ENCODE measurements at regions not wholly inside any gene's neighbourhood (a gene's known extent, or its start where the extent isn't known, plus 50 kb on each side); places are given as distances from the start of the nearest gene placed in this dataset.
"Not testable (repeated sequence)": the region's sequence is repeated elsewhere in the genome, so short reads cannot be mapped to it uniquely, and the experiment has no call there.

GRCh38 chr10:81248886-81249285 lies 626.1 kb upstream of the NRG3 start:
- Histone ChIP-seq H3K9me3 (no peaks in the 10 kb centered on the region), H3K27ac (no peak overlapping the region), H3K36me3 (no peaks in the 10 kb centered on the region), H3K4me3 (no peak overlapping the region), H3K4me1 (no peaks in the 10 kb centered on the region), H3K27me3 (no peaks in the 10 kb centered on the region)
- 30% methylated on average over 3 of the region's 3 CpGs for WGBS
- no peak for DNase-seq (ENCODE audit: low spot score in 2 of 2)
- TF ChIP-seq POLR2A (IDR thresholded peaks at IDR 0.05) (no peak), CTCF (IDR thresholded peaks at IDR 0.05) (no peak), EP300 (IDR thresholded peaks at IDR 0.05) (no peak), POLR2AphosphoS5 (IDR thresholded peaks at IDR 0.05) (no peak)

DNA sequence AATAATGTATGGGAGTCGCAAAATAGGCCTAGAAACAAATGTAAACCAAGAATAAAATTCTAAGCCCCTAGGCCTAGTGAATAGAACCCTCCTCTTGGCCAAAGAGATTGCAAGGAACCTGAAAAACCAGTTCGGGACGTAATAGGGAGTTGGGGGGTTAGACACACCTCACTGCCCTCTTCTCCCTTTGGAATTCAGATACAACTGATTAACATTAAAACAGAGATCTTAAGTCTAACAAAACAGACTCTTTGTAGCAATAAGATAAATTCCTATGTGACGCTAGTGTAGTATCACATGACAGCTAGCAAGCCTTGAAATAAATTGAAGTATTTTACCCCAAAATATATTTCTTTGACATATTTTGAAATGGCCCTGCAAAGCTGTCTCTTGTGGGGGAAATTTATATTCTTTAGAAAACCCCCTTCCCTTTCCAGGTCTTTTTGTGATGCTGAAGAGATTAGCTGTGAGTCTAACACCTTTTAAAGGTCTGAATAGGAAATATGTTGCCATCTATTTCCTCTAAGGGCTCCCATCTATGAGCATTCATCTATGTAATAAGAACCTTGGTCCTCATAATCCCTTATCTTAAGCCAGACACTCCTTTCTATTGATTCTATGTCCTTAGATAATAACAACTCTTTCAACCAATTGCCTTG lies 623.4 kb upstream of the NRG3 start:
- Histone ChIP-seq H3K36me3 (no peaks in the 10 kb centered on the region), H3K9me3 (no peaks in the 10 kb centered on the region), H3K27me3 (no peaks in the 10 kb centered on the region), H3K27ac (no peak overlapping the region), H3K4me1 (no peaks in the 10 kb centered on the region), H3K4me3 (no peak overlapping the region)
- 42% methylated on average over 4 of the region's 4 CpGs for WGBS
- TF ChIP-seq EP300 (IDR thresholded peaks at IDR 0.05) (no peak), CTCF (IDR thresholded peaks at IDR 0.05) (no peak), POLR2A (IDR thresholded peaks at IDR 0.05) (no peak), POLR2AphosphoS5 (IDR thresholded peaks at IDR 0.05) (no peak)
- no peak for DNase-seq (ENCODE audit: low spot score in 2 of 2)

DNA sequence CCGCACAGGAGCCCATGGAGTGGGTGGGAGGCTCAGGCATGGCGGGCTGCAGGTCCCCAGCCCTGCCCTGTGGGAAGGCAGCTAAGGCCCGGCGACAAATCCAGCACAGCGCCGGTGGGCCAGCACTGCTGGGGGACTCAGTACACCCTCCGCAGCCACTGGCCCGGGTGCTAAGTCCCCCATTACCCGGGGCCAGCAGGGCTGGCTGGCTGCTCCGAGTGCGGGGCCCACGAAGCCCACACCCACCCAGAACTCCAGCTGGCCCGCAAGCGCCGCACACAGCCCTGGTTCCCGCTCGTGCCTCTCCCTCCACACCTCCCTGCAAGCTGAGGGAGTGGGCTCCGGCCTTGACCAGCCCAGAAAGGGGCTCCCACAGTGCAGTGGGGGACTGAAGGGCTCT lies 610.0 kb upstream of the NRG3 start:
- DNase-seq (ENCODE audit: low spot score in 2 of 2); H3K27ac ChIP-seq; H3K36me3 ChIP-seq; H3K4me3 ChIP-seq; H3K9me3 ChIP-seq; H3K27me3 ChIP-seq; H3K4me1 ChIP-seq: not testable (repeated sequence)
- WGBS = 71% methylated on average over 8 of the region's 18 CpGs

DNA sequence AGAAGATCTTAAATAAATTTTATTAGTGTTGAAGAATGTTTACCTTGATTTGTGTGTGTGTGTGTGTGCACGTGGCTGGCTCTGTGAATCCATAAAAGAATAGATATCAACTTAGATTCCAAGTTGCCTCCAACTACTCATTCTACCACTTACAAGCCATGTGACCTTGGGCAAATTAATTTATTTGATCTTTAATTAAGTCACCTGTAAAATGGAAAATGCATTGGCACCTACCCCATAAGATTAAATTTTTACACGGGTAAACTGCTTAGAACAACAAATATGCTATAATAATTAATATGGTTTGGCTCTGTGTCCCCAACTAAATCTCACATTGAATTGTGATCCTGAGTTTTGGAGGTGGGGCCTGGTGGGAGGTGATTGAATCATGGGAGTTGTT lies 604.9 kb upstream of the NRG3 start:
- H3K27ac ChIP-seq = no peak overlapping the region
- H3K27me3 ChIP-seq = no peaks in the 10 kb centered on the region
- H3K9me3 ChIP-seq = no peaks in the 10 kb centered on the region
- no peaks in the 10 kb centered on the region for H3K4me1 ChIP-seq
- 68% methylated on average over 2 of the region's 2 CpGs for whole genome bisulfite sequencing
- no peak overlapping the region for H3K4me3 ChIP-seq
- no peaks in the 10 kb centered on the region for H3K36me3 ChIP-seq
- no peak for TF ChIP-seq POLR2A (IDR thresholded peaks at IDR 0.05)
- no peak for TF ChIP-seq CTCF (IDR thresholded peaks at IDR 0.05)
- TF ChIP-seq EP300 (IDR thresholded peaks at IDR 0.05) = no peak
- no peak for TF ChIP-seq POLR2AphosphoS5 (IDR thresholded peaks at IDR 0.05)
- DNase-seq (ENCODE audit: low spot score in 2 of 2) = no peak

DNA sequence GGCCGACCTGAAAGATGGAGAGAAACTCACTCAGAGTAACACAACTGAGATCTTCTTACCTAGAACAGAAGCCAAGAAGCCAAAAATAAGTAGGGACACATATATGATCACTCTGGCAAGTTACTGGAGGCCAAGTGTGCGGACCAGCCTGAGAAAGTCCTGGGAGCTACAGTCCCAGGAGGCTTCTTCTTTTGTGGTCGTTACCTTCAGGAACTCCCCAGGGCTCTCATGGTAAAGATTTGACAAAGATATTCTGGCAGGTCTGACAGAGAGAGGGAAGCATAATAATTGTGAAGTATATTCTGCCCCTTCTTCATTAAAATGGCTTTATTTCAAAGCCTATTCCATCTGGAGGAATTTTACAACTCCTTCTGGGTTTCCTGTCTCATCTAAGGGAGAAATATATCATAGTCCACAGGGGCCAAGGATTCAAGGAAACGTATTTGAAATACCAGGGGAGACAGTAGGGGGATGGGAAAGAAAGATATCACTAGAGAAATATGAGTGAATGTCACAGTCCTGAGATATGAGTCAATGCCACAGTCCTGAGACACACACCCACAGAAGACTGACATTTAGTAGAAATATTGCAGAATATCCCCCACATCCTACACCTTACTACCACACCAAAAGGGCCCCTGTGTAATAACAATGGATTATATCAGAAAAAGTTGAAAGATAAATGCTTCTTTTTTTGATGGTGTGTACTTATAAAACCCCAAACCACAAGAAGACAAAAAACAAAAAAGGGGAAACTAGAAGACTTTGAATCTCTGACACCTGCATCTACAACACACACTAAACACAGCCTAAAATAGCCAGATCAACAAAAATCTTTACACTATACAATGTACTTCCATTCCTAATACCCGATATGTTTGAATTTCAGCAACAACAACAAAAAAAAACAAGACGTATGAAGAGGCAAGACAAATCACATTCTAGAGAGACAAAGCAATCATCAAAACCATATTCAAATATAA lies 594.2 kb upstream of the NRG3 start:
- no peak overlapping the region for H3K27ac ChIP-seq
- no peaks in the 10 kb centered on the region for H3K27me3 ChIP-seq
- TF ChIP-seq EP300 (IDR thresholded peaks at IDR 0.05) (no peak), POLR2AphosphoS5 (IDR thresholded peaks at IDR 0.05) (no peak), POLR2A (IDR thresholded peaks at IDR 0.05) (no peak), CTCF (IDR thresholded peaks at IDR 0.05) (no peak)
- whole genome bisulfite sequencing = 62% methylated on average over 6 of the region's 6 CpGs
- no peaks in the 10 kb centered on the region for H3K9me3 ChIP-seq
- H3K4me3 ChIP-seq = no peak overlapping the region
- H3K36me3 ChIP-seq = no peaks in the 10 kb centered on the region
- no peak for DNase-seq (ENCODE audit: low spot score in 2 of 2)
- no peaks in the 10 kb centered on the region for H3K4me1 ChIP-seq
